A673 (cell line): ENCODE measurements at regions not wholly inside any gene's neighbourhood (a gene's known extent, or its start where the extent isn't known, plus 50 kb on each side); places are given as distances from the start of the nearest gene placed in this dataset.

Experiments used
- EZH2 ChIP-seq: fragments of 200-600 bp; sonication (generic); IDR thresholded peaks from 2 replicates; pipeline ENCODE4 v1.6.1; 2017; ENCODE audit warnings: borderline replicate concordance, low read depth, mild to moderate bottlenecking, mixed read lengths, antibody characterized with exemption, low read length; ENCODE audit not compliant: poor library complexity, severe bottlenecking
- TF ChIP-seq, protein P1 (sequence below): fragments of 300-800, 200-600 bp; sonication (generic); conservative IDR thresholded peaks from 2 replicates; pipeline ENCODE4 v1.5.1; 2017; ENCODE audit warnings: low read depth, mild to moderate bottlenecking, antibody characterized with exemption, low read length, moderate library complexity, mixed read lengths

DNA sequence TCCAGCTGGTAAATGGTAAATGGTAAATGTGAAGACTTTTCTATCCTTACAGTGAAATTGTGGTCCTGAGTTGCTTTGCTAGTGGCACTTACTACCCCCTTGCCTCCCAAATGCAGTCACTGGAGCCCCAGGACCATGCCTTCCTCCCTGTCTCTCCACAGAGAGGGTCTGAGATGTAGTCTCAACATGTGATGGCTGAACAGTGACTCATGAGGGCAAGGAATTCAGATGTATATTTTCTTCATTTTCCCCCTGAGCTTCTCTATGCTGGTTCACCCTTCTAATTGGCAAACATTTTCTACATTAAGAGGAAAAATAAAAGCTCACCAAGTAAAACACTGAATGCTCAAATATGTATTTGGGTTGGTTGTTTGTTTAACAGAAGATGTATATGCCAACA lies 232.0 kb downstream of the SH3BP4 start:
- TF ChIP-seq, protein P1, sequence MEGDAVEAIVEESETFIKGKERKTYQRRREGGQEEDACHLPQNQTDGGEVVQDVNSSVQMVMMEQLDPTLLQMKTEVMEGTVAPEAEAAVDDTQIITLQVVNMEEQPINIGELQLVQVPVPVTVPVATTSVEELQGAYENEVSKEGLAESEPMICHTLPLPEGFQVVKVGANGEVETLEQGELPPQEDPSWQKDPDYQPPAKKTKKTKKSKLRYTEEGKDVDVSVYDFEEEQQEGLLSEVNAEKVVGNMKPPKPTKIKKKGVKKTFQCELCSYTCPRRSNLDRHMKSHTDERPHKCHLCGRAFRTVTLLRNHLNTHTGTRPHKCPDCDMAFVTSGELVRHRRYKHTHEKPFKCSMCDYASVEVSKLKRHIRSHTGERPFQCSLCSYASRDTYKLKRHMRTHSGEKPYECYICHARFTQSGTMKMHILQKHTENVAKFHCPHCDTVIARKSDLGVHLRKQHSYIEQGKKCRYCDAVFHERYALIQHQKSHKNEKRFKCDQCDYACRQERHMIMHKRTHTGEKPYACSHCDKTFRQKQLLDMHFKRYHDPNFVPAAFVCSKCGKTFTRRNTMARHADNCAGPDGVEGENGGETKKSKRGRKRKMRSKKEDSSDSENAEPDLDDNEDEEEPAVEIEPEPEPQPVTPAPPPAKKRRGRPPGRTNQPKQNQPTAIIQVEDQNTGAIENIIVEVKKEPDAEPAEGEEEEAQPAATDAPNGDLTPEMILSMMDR, result no peak
- TF ChIP-seq EZH2, result no peak
